Heart left ventricle (tissue), 13 donors: ENCODE measurements at regions not wholly inside any gene's neighbourhood (a gene's known extent, or its start where the extent isn't known, plus 50 kb on each side); places are given as distances from the start of the nearest gene placed in this dataset.

Source experiments
- CTCF ChIP-seq, 12 donors: fragments of 200-600 bp; sonication (generic) in 4 of 12; IDR thresholded peaks; one replicate each; pipeline versions ENCODE4 v1.5.0 to v1.8.0; 2018 to 2022; ENCODE audit warnings: antibody characterized with exemption in 12 of 12, mild to moderate bottlenecking in 5 of 12
- POLR2A ChIP-seq, 2 donors: fragments of 450-650 bp; IDR thresholded peaks; one replicate each; pipeline ENCODE4 v1.6.1; 2017; ENCODE audit warnings: antibody characterized with exemption in 2 of 2, mild to moderate bottlenecking in 2 of 2, moderate library complexity in 2 of 2
- donor health status: ischemic (EF 13 %, LVEDD 7.1; RV severe dilation, severe dysfunction).
- donor health status: DM: no; HTN: yes; CAD: no.
- donor health status: DM: no; HTN: no; CAD: no.
- donor health status: ischemic (EF 25% LVEDD 6.9; RV normal size, moderate dysfunction).
- donor health status: ischemic (EF 25% LVEDD 5.7; RV mildly dilated, moderate dysfunction).
- donor health status: ischemic (EF 35%, LVEDD 5.7; RV mildly dilated, moderate dysfunction).
- donor health status: nonischemic (EF 11% LVEDD 7.7; RV severe dilation, severe dysfunction).
- donor health status: DM: yes; HTN: yes; CAD: no.
- donor health status: PGD.
- donor health status: ischemic (EF 29% LVEDD 5.4; RV normal size, mild dysfunction).
- donor health status: nonischemic (EF 23%, LVEDD 6.1; RV moderate dilation, normal function).

DNA sequence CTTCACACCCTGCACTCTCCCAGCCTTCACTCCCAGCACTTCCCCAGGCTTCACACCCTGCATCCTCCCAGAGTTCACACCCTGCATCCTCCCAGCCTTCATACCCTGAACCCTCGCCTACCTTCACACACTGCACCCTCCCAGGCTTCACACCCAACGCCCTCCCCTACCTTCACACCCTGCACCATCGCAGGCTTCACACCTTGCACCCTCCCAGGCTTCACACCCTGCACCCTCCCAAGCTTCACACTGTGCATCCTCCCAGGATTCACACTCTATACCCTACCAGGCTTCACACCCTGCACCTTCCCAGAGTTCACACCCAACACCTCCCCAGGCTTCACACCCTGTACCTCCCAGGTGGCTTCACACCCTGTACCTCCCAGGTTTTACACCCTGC lies 448.7 kb upstream of the MYT1L start:
- TF ChIP-seq CTCF (IDR thresholded peaks at IDR 0.05) (no peak), POLR2A (IDR thresholded peaks at IDR 0.05) (no peak)
